Stimulated activated CD8-positive, alpha-beta memory T cell treated with anti-CD3 and anti-CD28 coated beads, Interleukin-12 subunit alpha, Interleukin-12 subunit beta, amount 100 ng/mL, for 1 hour (primary cell): ENCODE measurements at regions not wholly inside any gene's neighbourhood (a gene's known extent, or its start where the extent isn't known, plus 50 kb on each side); places are given as distances from the start of the nearest gene placed in this dataset.
"Not testable (repeated sequence)": the region's sequence is repeated elsewhere in the genome, so short reads cannot be mapped to it uniquely, and the experiment has no call there.

ENCODE experiments used
- DNase-seq: peaks from one replicate; pipeline ENCODE4 v3.0.0-alpha.2; 2020; ENCODE audit warnings: low read depth

- no peak for DNase-seq
These were observed 855.8 kb downstream of the EFNA5 start for GRCh38 chr5:106814961-106815360.

- no peak for DNase-seq
These were observed 869.2 kb downstream of the EFNA5 start for GRCh38 chr5:106801554-106801953.

- no peak for DNase-seq
These were observed 872.7 kb downstream of the EFNA5 start for GRCh38 chr5:106797996-106798395.

GRCh38 chr5:106796081-106796480 is 874.7 kb downstream of the EFNA5 start:
- DNase-seq: no peak

GRCh38 chr5:106784846-106785245 is 885.9 kb downstream of the EFNA5 start:
- no peak for DNase-seq

GRCh38 chr5:106780355-106780754 is 890.4 kb downstream of the EFNA5 start:
- DNase-seq: no peak

- DNase-seq: not testable (repeated sequence)
These were observed 894.2 kb downstream of the EFNA5 start for GRCh38 chr5:106776515-106776914.

GRCh38 chr5:106768392-106768791 is 902.3 kb downstream of the EFNA5 start:
- DNase-seq: no peak

GRCh38 chr5:106766916-106767315 is 903.8 kb downstream of the EFNA5 start:
- DNase-seq: no peak

- no peak for DNase-seq
These were observed 911.2 kb downstream of the EFNA5 start for GRCh38 chr5:106759581-106759980.

GRCh38 chr5:106759152-106759551 is 911.6 kb downstream of the EFNA5 start:
- DNase-seq: no peak

GRCh38 chr5:106757672-106758071 is 913.1 kb downstream of the EFNA5 start:
- no peak for DNase-seq

- DNase-seq: no peak
These were observed 914.9 kb downstream of the EFNA5 start for GRCh38 chr5:106755789-106756188.

GRCh38 chr5:106755066-106755465 is 915.7 kb downstream of the EFNA5 start:
- DNase-seq: no peak

- no peak for DNase-seq
These were observed 920.9 kb downstream of the EFNA5 start for GRCh38 chr5:106749826-106750225.

GRCh38 chr5:106739127-106739526 is 931.6 kb downstream of the EFNA5 start:
- DNase-seq: no peak

- no peak for DNase-seq
These were observed 933.6 kb downstream of the EFNA5 start for GRCh38 chr5:106737111-106737510.

- no peak for DNase-seq
These were observed 938.1 kb downstream of the EFNA5 start for GRCh38 chr5:106732624-106733023.

- no peak for DNase-seq
These were observed 939.8 kb downstream of the EFNA5 start for GRCh38 chr5:106730912-106731311.

GRCh38 chr5:106730506-106730905 is 940.2 kb downstream of the EFNA5 start:
- DNase-seq: no peak

GRCh38 chr5:106728208-106728607 is 942.5 kb downstream of the EFNA5 start:
- no peak for DNase-seq

- no peak for DNase-seq
These were observed 943.7 kb downstream of the EFNA5 start for GRCh38 chr5:106727071-106727470.

- DNase-seq: no peak
These were observed 950.4 kb downstream of the EFNA5 start for GRCh38 chr5:106720367-106720766.

GRCh38 chr5:106699796-106700195 is 970.9 kb downstream of the EFNA5 start:
- no peak for DNase-seq

- DNase-seq: no peak
These were observed 971.5 kb downstream of the EFNA5 start for GRCh38 chr5:106699198-106699597.
